MCF 10A (cell line): ENCODE measurements at regions not wholly inside any gene's neighbourhood (a gene's known extent, or its start where the extent isn't known, plus 50 kb on each side); places are given as distances from the start of the nearest gene placed in this dataset.

Experiments
- BruUV-seq: library from RNA; stranded (reverse); fragments of 400-500 nt; replicated peaks from 2 replicates; lab custom pipeline; 2021; lab: Mats Ljungman, UMichigan
- CTCF ChIA-PET: fragments of 300-600 bp; sonication (Branson Sonifier 250); formaldehyde crosslinking; extraction: SDS; loops from one replicate; lab custom pipeline; 2021; ENCODE audit warnings: antibody characterized with exemption, inconsistent platforms; lab: Yijun Ruan, JAX
- POLR2A ChIA-PET: fragments of 300-600, 350-650 bp; sonication (Branson Sonifier 250); formaldehyde crosslinking; extraction: SDS; loops from one replicate; lab custom pipeline; 2020; ENCODE audit warnings: antibody characterized with exemption, inconsistent platforms; lab: Yijun Ruan, JAX
- DNase-seq: peaks from one replicate; pipeline ENCODE4 v3.0.0-alpha.2; 2018; ENCODE audit not compliant: unreplicated experiment
- H3K27ac Mint-ChIP-seq: one replicate; pipeline ENCODE4 v1.8.0; 2022; ENCODE audit warnings: mild to moderate bottlenecking, low read depth, mixed read lengths; ENCODE audit not compliant: unreplicated experiment
- H3K27me3 Mint-ChIP-seq: one replicate; pipeline ENCODE4 v1.8.0; 2022; ENCODE audit warnings: mixed read lengths; ENCODE audit not compliant: insufficient read depth, unreplicated experiment
- H3K36me3 Mint-ChIP-seq: one replicate; pipeline ENCODE4 v1.8.0; 2022; ENCODE audit warnings: mild to moderate bottlenecking, moderate library complexity, mixed read lengths; ENCODE audit not compliant: insufficient read depth, unreplicated experiment
- H3K4me1 Mint-ChIP-seq: one replicate; pipeline ENCODE4 v1.8.0; 2022; ENCODE audit warnings: mixed read lengths; ENCODE audit not compliant: insufficient read depth, unreplicated experiment
- H3K4me3 Mint-ChIP-seq: one replicate; pipeline ENCODE4 v1.8.0; 2022; ENCODE audit warnings: mild to moderate bottlenecking, moderate library complexity, mixed read lengths; ENCODE audit not compliant: unreplicated experiment
- H3K9me3 Mint-ChIP-seq: one replicate; pipeline ENCODE4 v1.8.0; 2022; ENCODE audit warnings: mixed read lengths; ENCODE audit not compliant: unreplicated experiment
- CTCF ChIP-seq: fragments of 200-600 bp; IDR thresholded peaks from one replicate; pipeline ENCODE4 v1.8.0; 2022; ENCODE audit warnings: antibody characterized with exemption, mild to moderate bottlenecking; ENCODE audit not compliant: unreplicated experiment
- intact Hi-C: fragments of 100-400 bp; cut with micrococcal nuclease; formaldehyde crosslinking; loops from 2 replicates; pipeline ENCODE4 v1.14.1; 2022

- Mint-ChIP-seq H3K9me3 (no peaks in the 10 kb centered on the region), H3K4me1 (no peaks in the 10 kb centered on the region), H3K27ac (no peak overlapping the region), H3K27me3 (no peaks in the 10 kb centered on the region), H3K36me3 (no peaks in the 10 kb centered on the region), H3K4me3 (no peak overlapping the region)
- ChIA-PET CTCF (interaction anchor here (0.6 to 0.7 kb wide), 2 partner anchors 20 to 1072 kb away, joined by 3 read pairs; no protein-coding TSS in a partner anchor), POLR2A (no interaction called here)
- no peak for TF ChIP-seq CTCF
- no peak for DNase-seq
- intact Hi-C loops, result no loop called here
- BruUV-seq, result no TSS peak
Observed at GRCh38 chr5:57671371-57671770, 188.8 kb upstream of the ACTBL2 start.

GRCh38 chr5:57666582-57666981 lies 184.0 kb upstream of the ACTBL2 start:
- ChIA-PET CTCF (interaction anchor here (0.6 kb wide), 1 partner anchor 55 kb away, joined by 3 read pairs; no protein-coding TSS in a partner anchor), POLR2A (interaction anchor here (0.6 to 2.0 kb wide), 2 partner anchors 8 to 19 kb away, joined by 3 to 4 read pairs; no protein-coding TSS in a partner anchor)
- intact Hi-C loops, result no loop called here
- Mint-ChIP-seq H3K36me3 (no peaks in the 10 kb centered on the region), H3K4me3 (no peak overlapping the region), H3K27ac (no peak overlapping the region), H3K27me3 (no peaks in the 10 kb centered on the region), H3K4me1 (no peaks in the 10 kb centered on the region), H3K9me3 (no peaks in the 10 kb centered on the region)
- no TSS peak for BruUV-seq
- no peak for TF ChIP-seq CTCF
- peak; percentile 19 for DNase-seq

- DNase-seq, result no peak
- no TSS peak for BruUV-seq
- CTCF ChIA-PET, result interaction anchor here (0.8 to 2.1 kb wide), 3 partner anchors 13 to 15 kb away, joined by 3 to 9 read pairs (median 7); no protein-coding TSS in a partner anchor
- Mint-ChIP-seq H3K4me1 (no peaks in the 10 kb centered on the region), H3K4me3 (no peak overlapping the region), H3K9me3 (no peaks in the 10 kb centered on the region), H3K36me3 (no peaks in the 10 kb centered on the region), H3K27ac (no peak overlapping the region), H3K27me3 (no peaks in the 10 kb centered on the region)
- no peak for TF ChIP-seq CTCF
- intact Hi-C loops, result no loop called here
- POLR2A ChIA-PET, result no interaction called here
Observed at GRCh38 chr5:57665146-57665936, 182.7 kb upstream of the ACTBL2 start.

GRCh38 chr5:57664700-57665099 lies 182.1 kb upstream of the ACTBL2 start:
- Mint-ChIP-seq H3K4me3 (no peak overlapping the region), H3K9me3 (no peaks in the 10 kb centered on the region), H3K27ac (no peak overlapping the region), H3K27me3 (no peaks in the 10 kb centered on the region), H3K36me3 (no peaks in the 10 kb centered on the region), H3K4me1 (no peaks in the 10 kb centered on the region)
- ChIA-PET POLR2A (no interaction called here), CTCF (interaction anchor here (1.0 to 2.1 kb wide), 2 partner anchors 13 to 15 kb away, joined by 3 to 7 read pairs; no protein-coding TSS in a partner anchor)
- DNase-seq, result no peak
- no peak for TF ChIP-seq CTCF
- no TSS peak for BruUV-seq
- intact Hi-C loops, result no loop called here
